ENCODE measurements at regions not wholly inside any gene's neighbourhood (a gene's known extent, or its start where the extent isn't known, plus 50 kb on each side); places are given as distances from the start of the nearest gene placed in this dataset.

- H3K27me3 ChIP-seq: no peaks in the 10 kb centered on the region
- no peaks in the 10 kb centered on the region for H3K9me3 ChIP-seq
- H3K4me3 ChIP-seq: no peak overlapping the region
- TF ChIP-seq POLR2A (IDR thresholded peaks at IDR 0.05): no peak
- no peak for TF ChIP-seq CTCF (IDR thresholded peaks at IDR 0.05)
- no peak for TF ChIP-seq EP300 (IDR thresholded peaks at IDR 0.05)
- TF ChIP-seq POLR2AphosphoS5 (IDR thresholded peaks at IDR 0.05): no peak
- 88% methylated on average over 5 of the region's 5 CpGs for WGBS
- H3K4me1 ChIP-seq: no peaks in the 10 kb centered on the region
- no peaks in the 10 kb centered on the region for H3K36me3 ChIP-seq
- DNase-seq (ENCODE audit: low spot score in 2 of 2): no peak
- no peak overlapping the region for H3K27ac ChIP-seq
Observed at GRCh38 chr7:13312307-13312706, 624.9 kb downstream of the ARL4A start.

GRCh38 chr7:13320333-13320732 is 632.9 kb downstream of the ARL4A start:
- Histone ChIP-seq H3K4me3 (no peak overlapping the region), H3K4me1 (no peaks in the 10 kb centered on the region), H3K27ac (no peak overlapping the region), H3K9me3 (no peaks in the 10 kb centered on the region), H3K27me3 (no peaks in the 10 kb centered on the region), H3K36me3 (no peaks in the 10 kb centered on the region)
- TF ChIP-seq EP300 (IDR thresholded peaks at IDR 0.05) (no peak), POLR2AphosphoS5 (IDR thresholded peaks at IDR 0.05) (no peak), CTCF (IDR thresholded peaks at IDR 0.05) (no peak), POLR2A (IDR thresholded peaks at IDR 0.05) (no peak)
- no peak for DNase-seq (ENCODE audit: low spot score in 2 of 2)

GRCh38 chr7:13321316-13321715 is 633.9 kb downstream of the ARL4A start:
- 26% methylated on average over 2 of the region's 2 CpGs for WGBS
- Histone ChIP-seq H3K4me3 (no peak overlapping the region), H3K4me1 (no peaks in the 10 kb centered on the region), H3K9me3 (no peaks in the 10 kb centered on the region), H3K27me3 (no peaks in the 10 kb centered on the region), H3K27ac (no peak overlapping the region), H3K36me3 (no peaks in the 10 kb centered on the region)
- no peak for DNase-seq (ENCODE audit: low spot score in 2 of 2)
- no peak for TF ChIP-seq POLR2A (IDR thresholded peaks at IDR 0.05)
- no peak for TF ChIP-seq CTCF (IDR thresholded peaks at IDR 0.05)
- no peak for TF ChIP-seq POLR2AphosphoS5 (IDR thresholded peaks at IDR 0.05)
- TF ChIP-seq EP300 (IDR thresholded peaks at IDR 0.05): no peak

GRCh38 chr7:13322126-13322525 is 634.7 kb downstream of the ARL4A start:
- no peaks in the 10 kb centered on the region for H3K27me3 ChIP-seq
- H3K27ac ChIP-seq: no peak overlapping the region
- no peak overlapping the region for H3K4me3 ChIP-seq
- 20% methylated on average over 5 of the region's 5 CpGs for WGBS
- H3K36me3 ChIP-seq: no peaks in the 10 kb centered on the region
- H3K9me3 ChIP-seq: no peaks in the 10 kb centered on the region
- TF ChIP-seq POLR2AphosphoS5 (IDR thresholded peaks at IDR 0.05): no peak
- no peak for TF ChIP-seq CTCF (IDR thresholded peaks at IDR 0.05)
- no peak for TF ChIP-seq EP300 (IDR thresholded peaks at IDR 0.05)
- TF ChIP-seq POLR2A (IDR thresholded peaks at IDR 0.05): no peak
- no peaks in the 10 kb centered on the region for H3K4me1 ChIP-seq
- DNase-seq (ENCODE audit: low spot score in 2 of 2): no peak

- H3K9me3 ChIP-seq: peaks cover 3% of the 10 kb centered on the region
- DNase-seq (ENCODE audit: low spot score in 2 of 2): no peak
- H3K4me3 ChIP-seq: no peak overlapping the region
- no peaks in the 10 kb centered on the region for H3K27me3 ChIP-seq
- no peak for TF ChIP-seq CTCF (IDR thresholded peaks at IDR 0.05)
- no peak for TF ChIP-seq POLR2AphosphoS5 (IDR thresholded peaks at IDR 0.05)
- no peak for TF ChIP-seq EP300 (IDR thresholded peaks at IDR 0.05)
- TF ChIP-seq POLR2A (IDR thresholded peaks at IDR 0.05): no peak
- H3K4me1 ChIP-seq: no peaks in the 10 kb centered on the region
- WGBS: 39% methylated on average over 1 of the region's 1 CpG
- H3K36me3 ChIP-seq: no peaks in the 10 kb centered on the region
- H3K27ac ChIP-seq: no peak overlapping the region
Observed at GRCh38 chr7:13327669-13328068, 640.2 kb downstream of the ARL4A start.

Data from suprapubic skin (tissue), 4 donors.